ENCODE measurements at regions not wholly inside any gene's neighbourhood (a gene's known extent, or its start where the extent isn't known, plus 50 kb on each side); places are given as distances from the start of the nearest gene placed in this dataset.
"Not testable (repeated sequence)": the region's sequence is repeated elsewhere in the genome, so short reads cannot be mapped to it uniquely, and the experiment has no call there.

DNA sequence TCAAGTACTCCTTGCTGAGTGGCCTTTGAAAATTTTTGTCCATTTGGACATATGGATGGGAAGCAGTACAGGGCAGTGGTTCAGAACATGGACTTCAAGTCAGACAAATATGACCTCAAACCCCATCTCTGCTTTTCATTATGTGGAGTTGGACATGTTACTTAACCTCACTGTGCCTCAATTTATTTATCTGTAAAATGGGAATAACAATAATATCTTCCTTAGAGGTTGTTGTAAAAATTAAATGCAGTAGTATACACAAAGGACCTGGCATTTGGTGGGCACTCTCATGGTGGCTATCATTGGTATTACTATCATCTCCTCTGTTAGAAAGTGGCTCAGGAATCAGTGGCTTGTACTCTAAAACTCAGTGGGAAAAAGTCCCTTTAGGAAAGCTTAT is 204.0 kb upstream of the MYLIP start:
- no peak overlapping the region for H3K4me3 ChIP-seq (ENCODE audit: insufficient read depth, low read depth, low read length)
- H3K36me3 ChIP-seq (replicated peaks; ENCODE audit: control insufficient read depth, insufficient read depth, low read length) = no peaks in the 10 kb centered on the region
- no peak for DNase-seq
- H3K27me3 ChIP-seq (ENCODE audit: control insufficient read depth, insufficient read depth, low read length) = no peaks in the 10 kb centered on the region

DNA sequence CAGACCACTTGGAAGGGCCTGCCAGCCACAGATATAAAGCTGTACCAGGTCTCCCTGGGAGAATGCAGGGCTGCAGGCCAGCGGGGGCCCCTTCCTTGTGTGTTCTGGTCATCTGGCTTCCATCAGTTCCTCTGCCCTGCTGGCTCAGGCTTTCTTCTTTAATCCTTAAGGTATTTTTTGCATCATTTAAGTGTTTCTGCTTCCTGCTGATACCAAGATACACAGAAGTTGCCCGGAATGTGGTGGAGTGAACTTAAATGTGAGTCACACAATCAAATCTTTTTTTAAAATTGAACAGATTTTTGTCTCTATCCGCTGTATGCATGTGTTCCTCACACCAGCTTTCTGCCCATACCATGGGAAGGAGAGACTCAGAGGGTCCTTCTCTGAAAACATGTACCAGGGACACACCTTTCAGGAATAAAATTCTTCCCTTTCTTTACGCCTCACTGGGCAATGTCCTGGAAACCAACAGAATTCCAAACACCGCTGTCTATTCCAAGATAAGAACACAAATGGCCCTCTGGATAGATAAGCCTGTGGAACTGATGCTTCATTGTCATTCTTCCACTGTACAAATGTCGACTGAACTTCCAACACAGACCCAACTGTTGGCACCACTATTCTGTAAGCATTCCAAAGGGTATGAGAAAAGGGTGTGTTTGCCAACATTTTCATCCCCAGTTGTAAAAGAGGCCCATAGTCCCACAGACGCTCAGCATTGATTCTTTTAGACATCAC is 206.2 kb upstream of the MYLIP start:
- Histone ChIP-seq H3K36me3 (replicated peaks; ENCODE audit: control insufficient read depth, insufficient read depth, low read length) (no peaks in the 10 kb centered on the region), H3K4me3 (ENCODE audit: insufficient read depth, low read depth, low read length) (no peak overlapping the region), H3K27me3 (ENCODE audit: control insufficient read depth, insufficient read depth, low read length) (no peaks in the 10 kb centered on the region)
- DNase-seq = no peak

DNA sequence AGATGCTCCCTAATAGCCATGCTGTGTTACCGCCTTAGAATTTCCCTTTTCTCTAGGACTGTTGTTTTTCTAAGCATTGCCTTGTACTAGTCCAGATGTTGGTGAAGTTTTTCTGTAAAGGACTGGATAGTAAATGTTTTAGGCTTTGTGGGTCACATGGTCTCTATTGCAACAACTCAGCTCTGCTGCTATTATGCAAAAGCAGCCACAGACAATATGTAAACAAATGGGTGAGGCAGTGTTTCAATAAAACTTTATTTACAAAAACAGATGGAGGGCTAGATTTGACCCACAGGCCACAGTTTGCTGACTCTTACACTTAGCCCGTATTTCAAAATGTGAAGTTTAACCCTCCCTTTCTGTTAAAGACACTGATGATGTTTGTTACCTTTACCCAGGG is 207.6 kb upstream of the MYLIP start:
- no peak for DNase-seq
- Histone ChIP-seq H3K27me3 (ENCODE audit: control insufficient read depth, insufficient read depth, low read length) (no peaks in the 10 kb centered on the region), H3K4me3 (ENCODE audit: insufficient read depth, low read depth, low read length) (no peak overlapping the region), H3K36me3 (replicated peaks; ENCODE audit: control insufficient read depth, insufficient read depth, low read length) (no peaks in the 10 kb centered on the region)

DNA sequence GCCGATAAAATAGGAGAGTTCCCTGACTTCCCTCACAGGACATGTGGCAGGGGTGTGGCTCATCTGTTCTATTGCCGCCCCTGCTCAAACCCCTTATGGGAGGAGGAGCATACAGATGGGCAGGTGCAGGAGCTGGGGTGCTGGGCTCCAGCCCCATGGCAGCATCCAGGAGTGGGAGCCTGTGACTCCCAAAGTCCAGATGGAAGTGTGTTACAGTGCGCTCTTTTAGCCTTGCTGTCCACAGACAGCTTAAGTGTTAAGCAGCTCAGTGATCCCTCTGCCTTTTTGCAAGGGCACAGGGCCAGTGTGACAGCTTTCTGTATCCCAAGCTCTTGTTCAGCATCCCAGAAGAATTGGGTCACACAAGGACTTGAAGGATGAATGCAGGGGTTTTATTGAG is 212.3 kb upstream of the MYLIP start:
- no peaks in the 10 kb centered on the region for H3K27me3 ChIP-seq (ENCODE audit: control insufficient read depth, insufficient read depth, low read length)
- H3K36me3 ChIP-seq (replicated peaks; ENCODE audit: control insufficient read depth, insufficient read depth, low read length) = no peaks in the 10 kb centered on the region
- DNase-seq = no peak
- H3K4me3 ChIP-seq (ENCODE audit: insufficient read depth, low read depth, low read length) = no peak overlapping the region

DNA sequence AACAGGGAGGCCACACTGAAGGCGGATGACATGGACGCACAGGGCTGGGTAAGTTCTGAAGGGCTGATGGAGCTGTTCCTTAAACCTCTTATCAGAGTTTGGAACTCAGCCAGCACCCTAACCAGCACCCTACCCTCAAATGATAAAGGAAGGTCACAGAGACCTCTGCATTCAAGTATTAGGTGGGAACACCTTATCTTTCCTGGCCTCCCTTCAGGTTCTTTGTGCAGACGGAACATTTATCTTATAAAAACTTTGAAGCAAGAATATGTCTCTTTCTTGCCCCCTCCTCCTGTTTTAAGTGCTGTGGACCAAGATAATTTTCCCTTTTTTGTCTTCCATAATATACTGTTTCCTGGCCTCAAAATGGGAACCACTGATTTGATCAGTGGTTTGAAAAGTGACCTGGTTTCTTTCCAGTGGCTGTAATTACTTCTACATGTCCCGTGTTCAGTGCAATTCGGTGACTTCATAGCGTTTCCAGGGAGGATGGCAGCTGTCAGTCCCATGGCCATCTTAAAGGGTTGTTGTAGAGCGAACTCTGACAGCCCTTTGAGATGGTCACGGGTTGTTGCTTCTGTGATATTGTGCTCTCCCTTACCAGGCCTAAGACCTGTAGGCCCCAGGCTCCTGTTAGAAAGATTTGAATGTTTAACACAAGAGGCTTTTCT is 213.2 kb upstream of the MYLIP start:
- H3K4me3 ChIP-seq (ENCODE audit: insufficient read depth, low read depth, low read length) = no peak overlapping the region
- H3K27me3 ChIP-seq (ENCODE audit: control insufficient read depth, insufficient read depth, low read length) = no peaks in the 10 kb centered on the region
- no peak for DNase-seq
- H3K36me3 ChIP-seq (replicated peaks; ENCODE audit: control insufficient read depth, insufficient read depth, low read length) = no peaks in the 10 kb centered on the region

DNA sequence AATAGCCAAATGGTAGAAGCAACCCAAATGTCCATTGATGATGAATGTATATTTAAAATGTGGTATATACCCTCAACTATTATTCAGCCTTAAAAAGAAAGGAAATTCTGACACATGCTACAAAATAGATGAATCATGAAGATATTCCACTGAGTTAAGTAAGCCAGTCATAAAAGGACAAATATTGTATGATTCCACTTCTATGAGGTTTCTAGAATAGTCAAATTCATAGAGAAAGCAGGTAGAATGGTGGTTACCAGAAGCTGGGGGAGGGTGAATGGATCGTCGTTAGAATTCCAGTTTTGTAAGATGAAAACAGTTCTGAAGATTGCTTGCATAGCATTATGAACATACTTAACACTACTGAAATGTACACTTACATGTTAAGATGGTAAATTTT is 214.3 kb upstream of the MYLIP start:
- Histone ChIP-seq H3K27me3 (ENCODE audit: control insufficient read depth, insufficient read depth, low read length) (no peaks in the 10 kb centered on the region), H3K4me3 (ENCODE audit: insufficient read depth, low read depth, low read length) (no peak overlapping the region), H3K36me3 (replicated peaks; ENCODE audit: control insufficient read depth, insufficient read depth, low read length) (no peaks in the 10 kb centered on the region)
- no peak for DNase-seq

DNA sequence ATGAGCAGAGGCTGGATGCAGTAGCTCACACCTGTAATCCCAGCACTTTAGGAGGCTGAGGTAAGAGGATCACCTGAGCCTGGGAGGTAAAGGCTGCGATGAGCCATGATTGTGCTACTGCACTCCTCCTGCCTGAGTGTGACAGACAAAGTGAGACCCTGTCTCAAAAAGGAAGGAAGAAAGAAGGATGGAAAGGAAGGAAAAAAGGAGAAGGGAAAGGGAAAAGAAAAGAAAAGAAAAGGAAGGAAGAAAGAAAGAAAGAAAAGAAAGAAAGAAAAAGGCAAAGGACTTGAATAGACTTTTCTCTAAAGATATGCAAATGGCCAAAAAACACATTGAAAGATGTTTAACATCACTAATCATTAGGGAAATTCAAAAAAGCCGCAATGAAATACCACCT is 215.3 kb upstream of the MYLIP start:
- no peak overlapping the region for H3K4me3 ChIP-seq (ENCODE audit: insufficient read depth, low read depth, low read length)
- no peaks in the 10 kb centered on the region for H3K27me3 ChIP-seq (ENCODE audit: control insufficient read depth, insufficient read depth, low read length)
- H3K36me3 ChIP-seq (replicated peaks; ENCODE audit: control insufficient read depth, insufficient read depth, low read length) = no peaks in the 10 kb centered on the region
- DNase-seq = no peak

DNA sequence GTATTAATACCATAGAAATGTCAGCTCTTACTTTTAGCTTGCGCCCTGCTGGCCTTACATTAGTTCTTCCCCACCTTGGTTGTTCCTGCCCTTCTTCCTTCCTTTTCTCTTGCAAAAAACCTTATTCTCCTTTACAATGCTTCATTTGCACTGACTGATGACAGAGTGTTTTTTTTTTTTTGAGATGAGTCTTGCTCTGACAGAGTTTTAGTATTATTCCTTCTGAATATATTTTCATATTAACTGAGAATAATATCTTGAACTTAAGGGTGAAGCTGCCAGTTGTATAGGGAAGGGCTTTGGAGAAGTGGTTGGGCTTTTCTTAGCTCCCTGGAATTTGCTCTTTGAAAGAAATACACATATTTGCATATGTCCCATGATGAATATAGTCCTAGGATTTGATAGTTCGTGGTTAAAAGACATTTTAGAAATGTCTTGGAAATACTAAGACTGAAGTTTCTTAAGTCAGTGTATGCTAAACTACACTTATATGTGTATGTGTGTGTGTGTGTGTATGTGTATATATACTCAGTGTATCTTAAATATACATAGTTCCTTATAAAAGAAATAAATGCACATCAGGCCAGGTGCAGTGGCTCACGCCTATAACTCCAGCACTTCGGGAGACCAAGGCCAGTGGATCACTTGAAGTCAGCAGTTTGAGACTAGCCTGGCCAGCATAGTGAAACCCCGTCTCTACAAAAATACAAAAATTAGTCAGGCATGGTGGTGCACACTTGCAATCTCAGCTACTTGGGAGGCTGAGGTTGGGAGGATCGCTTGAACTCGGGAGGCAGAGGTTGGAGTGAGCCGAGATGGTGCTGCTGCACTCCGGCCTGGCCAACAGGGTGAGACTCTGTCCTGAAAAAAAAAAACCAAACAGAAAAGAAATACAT is 216.1 kb upstream of the MYLIP start:
- no peaks in the 10 kb centered on the region for H3K27me3 ChIP-seq (ENCODE audit: control insufficient read depth, insufficient read depth, low read length)
- H3K4me3 ChIP-seq (ENCODE audit: insufficient read depth, low read depth, low read length) = no peak overlapping the region
- no peaks in the 10 kb centered on the region for H3K36me3 ChIP-seq (replicated peaks; ENCODE audit: control insufficient read depth, insufficient read depth, low read length)
- peak; percentile 35 for DNase-seq

DNA sequence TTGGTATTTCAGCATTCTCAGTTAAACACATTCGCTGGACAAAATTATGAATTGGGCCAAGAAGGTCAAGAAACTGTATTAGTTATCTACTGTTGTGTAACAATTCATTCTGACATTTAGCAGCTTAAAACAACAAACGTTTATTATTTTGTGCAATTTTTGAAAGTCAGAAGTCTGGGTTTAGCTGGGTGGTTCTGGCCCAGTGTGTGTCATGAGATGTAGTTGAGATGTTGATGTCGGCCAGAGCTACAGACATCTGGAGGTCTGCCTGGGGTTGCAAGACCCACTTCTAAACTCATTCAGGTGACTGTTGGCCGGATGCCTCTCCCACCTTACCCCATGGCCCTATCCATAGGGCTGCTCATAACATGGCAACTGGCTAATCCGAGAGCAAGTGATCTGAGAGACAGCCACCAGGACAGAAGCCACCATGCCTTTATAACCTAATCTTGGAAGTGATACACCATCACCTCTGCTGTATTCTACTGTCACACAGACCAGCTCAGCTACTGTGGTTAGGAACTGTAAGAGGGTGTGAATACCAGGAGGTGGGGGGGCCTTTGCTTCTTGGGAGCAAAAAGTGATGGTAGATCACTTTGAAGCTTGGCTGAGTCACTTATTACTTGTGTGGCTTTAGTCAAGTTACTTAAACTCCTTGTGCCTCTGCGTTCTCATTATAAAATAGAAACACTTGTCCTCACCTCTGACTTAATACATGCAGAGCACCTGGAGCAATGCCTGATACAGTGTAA is 217.0 kb upstream of the MYLIP start:
- no peaks in the 10 kb centered on the region for H3K27me3 ChIP-seq (ENCODE audit: control insufficient read depth, insufficient read depth, low read length)
- no peak overlapping the region for H3K4me3 ChIP-seq (ENCODE audit: insufficient read depth, low read depth, low read length)
- DNase-seq = peak; percentile 32
- H3K36me3 ChIP-seq (replicated peaks; ENCODE audit: control insufficient read depth, insufficient read depth, low read length) = no peaks in the 10 kb centered on the region

DNA sequence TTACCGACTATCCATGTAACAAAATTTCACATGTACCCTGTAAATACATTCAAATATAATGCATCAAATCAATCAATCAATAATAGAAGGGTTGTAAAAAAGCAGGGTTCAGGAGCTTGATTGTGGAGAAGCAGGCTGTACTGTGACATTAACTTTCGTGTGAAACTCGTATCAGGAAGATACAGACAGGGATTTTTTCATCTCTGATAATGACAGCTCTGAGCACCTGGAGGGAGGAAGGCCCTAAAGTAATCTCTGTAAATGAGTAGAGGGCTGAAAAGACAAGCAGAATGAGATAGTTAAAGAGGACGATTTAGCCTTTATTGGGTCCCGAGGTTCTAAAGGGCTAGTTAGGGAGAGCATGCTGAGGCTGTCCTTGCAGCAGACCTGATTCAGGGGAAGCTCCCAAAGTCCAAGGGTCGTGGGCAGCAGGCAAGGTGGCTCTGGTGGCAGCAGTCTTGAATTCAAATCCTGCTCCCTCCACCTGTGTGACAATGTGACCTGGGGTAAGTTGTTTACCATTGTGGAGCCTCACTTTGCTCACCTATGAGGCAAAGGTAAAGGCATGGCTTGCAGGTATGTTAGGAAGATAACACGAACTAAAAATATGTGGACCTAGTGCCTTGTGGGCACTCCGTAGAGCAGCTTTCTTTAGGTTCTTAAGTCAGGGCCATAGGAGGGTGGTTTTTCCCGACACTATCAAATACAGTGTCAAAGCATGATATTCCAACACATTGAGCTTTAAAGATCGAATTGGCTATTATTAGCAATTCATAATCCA is 219.4 kb upstream of the MYLIP start:
- DNase-seq = no peak
- H3K27me3 ChIP-seq (ENCODE audit: control insufficient read depth, insufficient read depth, low read length) = no peaks in the 10 kb centered on the region
- no peaks in the 10 kb centered on the region for H3K36me3 ChIP-seq (replicated peaks; ENCODE audit: control insufficient read depth, insufficient read depth, low read length)
- H3K4me3 ChIP-seq (ENCODE audit: insufficient read depth, low read depth, low read length) = no peak overlapping the region

DNA sequence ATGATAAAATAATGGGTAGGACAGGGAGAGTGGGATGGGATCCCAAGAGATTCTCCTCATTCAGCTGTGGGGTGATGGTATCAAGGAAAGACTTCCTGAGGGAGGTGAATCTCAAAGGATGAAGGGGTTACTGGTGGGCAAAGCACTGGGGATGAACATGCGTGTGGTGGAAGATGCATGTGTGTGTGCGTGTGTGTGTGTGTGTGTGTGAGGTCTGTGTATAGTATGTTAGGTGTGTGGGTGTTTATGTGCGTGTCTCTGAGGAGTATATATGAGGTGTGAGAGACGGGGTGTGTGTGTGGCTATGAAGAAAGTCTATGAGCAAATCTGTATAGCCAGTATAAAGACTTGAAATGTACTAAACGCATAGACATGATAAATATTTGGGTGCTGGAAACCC is 220.0 kb upstream of the MYLIP start:
- DNase-seq = no peak
- Histone ChIP-seq H3K36me3 (replicated peaks; ENCODE audit: control insufficient read depth, insufficient read depth, low read length) (no peaks in the 10 kb centered on the region), H3K4me3 (ENCODE audit: insufficient read depth, low read depth, low read length) (no peak overlapping the region), H3K27me3 (ENCODE audit: control insufficient read depth, insufficient read depth, low read length) (no peaks in the 10 kb centered on the region)

DNA sequence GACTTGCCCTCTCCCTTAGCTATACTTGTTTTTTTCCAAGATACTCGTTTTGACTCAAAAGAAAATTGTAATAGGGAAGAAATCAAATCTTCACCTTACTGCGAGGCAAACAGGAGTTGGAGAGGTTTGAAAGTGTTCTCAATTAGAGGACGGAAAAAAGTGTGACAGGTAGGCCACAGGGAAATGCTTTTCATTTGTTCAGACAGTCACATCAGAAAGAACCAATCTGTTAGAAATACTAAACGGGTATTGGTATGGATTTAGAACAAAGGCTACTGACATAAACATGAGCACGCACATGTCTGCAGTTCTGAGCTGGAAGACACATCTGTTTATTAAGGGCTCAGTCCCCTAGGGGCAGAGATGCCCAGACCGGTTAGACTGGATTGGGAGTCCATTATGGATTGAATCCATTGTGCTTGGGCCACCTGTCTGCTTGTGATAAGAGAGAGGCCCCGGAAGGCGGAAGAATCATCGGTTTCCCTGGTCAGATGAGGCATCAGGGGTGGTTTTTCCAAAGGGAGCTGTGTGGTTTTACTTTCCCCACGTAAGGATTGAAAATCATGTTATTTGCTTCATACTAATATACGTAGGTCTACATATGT is 220.9 kb upstream of the MYLIP start:
- Histone ChIP-seq H3K4me3 (ENCODE audit: insufficient read depth, low read depth, low read length) (no peak overlapping the region), H3K36me3 (replicated peaks; ENCODE audit: control insufficient read depth, insufficient read depth, low read length) (no peaks in the 10 kb centered on the region), H3K27me3 (ENCODE audit: control insufficient read depth, insufficient read depth, low read length) (no peaks in the 10 kb centered on the region)
- DNase-seq = no peak

DNA sequence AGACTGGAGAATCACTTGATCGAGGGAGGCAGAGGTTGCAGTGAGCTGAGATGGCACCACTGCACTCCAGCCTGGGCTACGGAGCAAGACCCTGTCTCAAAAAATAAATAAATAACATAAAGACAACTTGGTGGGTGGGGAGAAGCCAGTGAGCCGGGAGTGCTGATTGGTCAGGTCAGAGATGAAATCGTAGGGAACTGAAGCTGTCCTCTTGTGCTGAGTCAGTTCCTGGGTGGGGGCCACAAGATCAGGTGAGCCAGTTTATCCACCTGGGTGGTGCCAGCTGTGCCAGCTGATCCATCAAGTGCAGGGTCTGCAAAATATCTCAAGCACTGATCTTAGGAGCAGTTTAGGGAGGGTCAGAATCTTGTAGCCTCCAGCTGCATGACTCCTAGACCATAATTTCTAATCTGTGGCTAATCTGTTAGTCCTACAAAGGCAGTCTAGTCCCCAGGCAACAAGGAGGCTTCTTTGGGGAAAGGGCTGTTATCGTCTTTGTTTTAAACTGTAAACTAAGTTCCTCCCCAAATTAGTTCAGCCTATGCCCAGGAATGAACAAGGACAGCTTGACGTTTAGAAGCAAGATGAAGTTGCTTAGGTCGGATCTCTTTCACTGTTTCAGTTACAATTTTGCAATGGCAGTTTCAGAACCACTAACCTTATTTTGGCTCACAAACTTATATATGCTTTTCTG is 221.5 kb upstream of the MYLIP start:
- DNase-seq; H3K4me3 ChIP-seq (ENCODE audit: insufficient read depth, low read depth, low read length); H3K36me3 ChIP-seq (replicated peaks; ENCODE audit: control insufficient read depth, insufficient read depth, low read length); H3K27me3 ChIP-seq (ENCODE audit: control insufficient read depth, insufficient read depth, low read length): not testable (repeated sequence)
